Lung (tissue), 11 donors: ENCODE measurements at regions not wholly inside any gene's neighbourhood (a gene's known extent, or its start where the extent isn't known, plus 50 kb on each side); places are given as distances from the start of the nearest gene placed in this dataset.

Experiments used
- ATAC-seq: fragments of 200-7000 bp; cut with Tn5 transposase; one replicate; pipeline ENCODE4 v1.9.1; 2020; ENCODE audit warnings: moderate number of reproducible peaks; ENCODE audit not compliant: insufficient read depth, low FRiP score
- DNase-seq, 3 donors: peaks; one replicate each; pipeline ENCODE4 v3.0.0-alpha.2; 2013 to 2017
- H3K27ac ChIP-seq, 2 donors: one replicate each; pipeline ENCODE4 v1.5.1; 2013; ENCODE audit warnings: mild to moderate bottlenecking in 2 of 2, moderate library complexity in 2 of 2, control low read depth in 1 of 2, inconsistent platforms in 1 of 2, low read depth in 1 of 2, low read length in 1 of 2
- H3K27me3 ChIP-seq, 3 donors: one replicate each; pipeline ENCODE4 v1.5.1; 2013; ENCODE audit warnings: low read length in 2 of 3; ENCODE audit not compliant: control insufficient read depth in 3 of 3, insufficient read depth in 3 of 3
- H3K36me3 ChIP-seq, 4 donors: one replicate each; pipeline ENCODE4 v1.5.1; 2013; ENCODE audit warnings: low read length in 4 of 4, mild to moderate bottlenecking in 1 of 4, moderate library complexity in 1 of 4; ENCODE audit not compliant: control insufficient read depth in 4 of 4, insufficient read depth in 4 of 4
- H3K4me1 ChIP-seq, 5 donors: one replicate each; pipeline ENCODE4 v1.5.1; 2013; ENCODE audit warnings: low read length in 5 of 5, mild to moderate bottlenecking in 2 of 5, moderate library complexity in 1 of 5; ENCODE audit not compliant: control insufficient read depth in 5 of 5, insufficient read depth in 5 of 5
- H3K4me3 ChIP-seq: one replicate; pipeline ENCODE4 v1.5.1; 2013; ENCODE audit warnings: mild to moderate bottlenecking, control low read depth, moderate library complexity
- H3K9ac ChIP-seq, 2 donors: one replicate each; pipeline ENCODE4 v1.5.1; 2013; ENCODE audit warnings: low read length in 2 of 2, control low read depth in 1 of 2; ENCODE audit not compliant: insufficient read depth in 1 of 2
- H3K9me3 ChIP-seq, 4 donors: one replicate each; pipeline ENCODE4 v1.5.1; 2013; ENCODE audit warnings: low read length in 3 of 4, mild to moderate bottlenecking in 1 of 4, moderate library complexity in 1 of 4; ENCODE audit not compliant: control insufficient read depth in 4 of 4, insufficient read depth in 3 of 4
- CTCF ChIP-seq: IDR thresholded peaks from 2 replicates; pipeline ENCODE4 v1.5.1; 2012; ENCODE audit warnings: mild to moderate bottlenecking; ENCODE audit errors: control extremely low read depth, extremely low read depth
- WGBS, 2 donors: extraction: QIAGEN DNeasy Blood & Tissue Kit; methylation state at CpG; one replicate each; pipeline ENCODE4 v1.1.7; 2013; 5-methylcytosine and 5-hydroxymethylcytosine counted together
- donor health status: control.
- donor health status: control.
- donor health status: Bipolar disorder and iron deficiency.
- donor health status: healthy.
- donor health status: DM: yes; HTN: yes; CAD: no.

- no peak for ATAC-seq
- H3K9me3 ChIP-seq: peaks cover 0 to 2% (median 0%) of the 10 kb centered on the region in 4 donors
- no peak for DNase-seq
- WGBS, 2 donors: 31 to 54% methylated on average over 2 of the region's 2 CpGs
- no peaks in the 10 kb centered on the region for H3K4me1 ChIP-seq
- H3K9ac ChIP-seq: no peak overlapping the region
- H3K4me3 ChIP-seq: no peak overlapping the region
- H3K36me3 ChIP-seq: no peaks in the 10 kb centered on the region
- no peak for TF ChIP-seq CTCF
- H3K27me3 ChIP-seq: peaks cover 0 to 25% (median 4%) of the 10 kb centered on the region in 3 donors
- H3K27ac ChIP-seq: no peak overlapping the region
These were observed 144.5 kb upstream of the RALGAPA2 start for GRCh38 chr20:20856956-20857355.

GRCh38 chr20:20856306-20856705 lies 143.9 kb upstream of the RALGAPA2 start:
- H3K27ac ChIP-seq: no peak overlapping the region
- no peak overlapping the region for H3K4me3 ChIP-seq
- H3K9ac ChIP-seq: no peak overlapping the region
- TF ChIP-seq CTCF: no peak
- H3K27me3 ChIP-seq: peaks cover 0 to 24% (median 4%) of the 10 kb centered on the region in 3 donors
- no peaks in the 10 kb centered on the region for H3K36me3 ChIP-seq
- 29 to 64% methylated on average over 7 of the region's 7 CpGs for WGBS, 2 donors
- no peak for DNase-seq
- H3K4me1 ChIP-seq: no peaks in the 10 kb centered on the region
- no peak for ATAC-seq
- peaks cover 0 to 2% (median 0%) of the 10 kb centered on the region in 4 donors for H3K9me3 ChIP-seq

- WGBS, 2 donors: 84 to 92% methylated on average over 1 of the region's 1 CpG
- Histone ChIP-seq H3K9ac (no peak overlapping the region), H3K36me3 (no peaks in the 10 kb centered on the region), H3K4me1 (no peaks in the 10 kb centered on the region), H3K4me3 (no peak overlapping the region), H3K9me3 (peaks cover 0 to 2% (median 0%) of the 10 kb centered on the region in 4 donors), H3K27ac (no peak overlapping the region), H3K27me3 (peaks cover 0 to 6% (median 0%) of the 10 kb centered on the region in 3 donors)
- DNase-seq: no peak
- no peak for ATAC-seq
- no peak for TF ChIP-seq CTCF
These were observed 138.9 kb upstream of the RALGAPA2 start for GRCh38 chr20:20851385-20851784.

GRCh38 chr20:20850407-20850806 lies 138.0 kb upstream of the RALGAPA2 start:
- ATAC-seq (no peak), DNase-seq (no peak)
- no peaks in the 10 kb centered on the region for H3K4me1 ChIP-seq
- H3K27me3 ChIP-seq: no peaks in the 10 kb centered on the region
- no peak for TF ChIP-seq CTCF
- peaks cover 0 to 2% (median 0%) of the 10 kb centered on the region in 4 donors for H3K9me3 ChIP-seq
- no peaks in the 10 kb centered on the region for H3K36me3 ChIP-seq
- 97 to 98% methylated on average over 2 of the region's 2 CpGs for WGBS, 2 donors
- no peak overlapping the region for H3K27ac ChIP-seq
- H3K9ac ChIP-seq: no peak overlapping the region
- H3K4me3 ChIP-seq: no peak overlapping the region
